Myocyte (in vitro differentiated cells): ENCODE measurements at regions not wholly inside any gene's neighbourhood (a gene's known extent, or its start where the extent isn't known, plus 50 kb on each side); places are given as distances from the start of the nearest gene placed in this dataset.
"Not testable (repeated sequence)": the region's sequence is repeated elsewhere in the genome, so short reads cannot be mapped to it uniquely, and the experiment has no call there.

Experiments used
- DNase-seq: peaks from one replicate; pipeline ENCODE4 v3.0.0-alpha.2; 2012; ENCODE audit warnings: low read depth

DNA sequence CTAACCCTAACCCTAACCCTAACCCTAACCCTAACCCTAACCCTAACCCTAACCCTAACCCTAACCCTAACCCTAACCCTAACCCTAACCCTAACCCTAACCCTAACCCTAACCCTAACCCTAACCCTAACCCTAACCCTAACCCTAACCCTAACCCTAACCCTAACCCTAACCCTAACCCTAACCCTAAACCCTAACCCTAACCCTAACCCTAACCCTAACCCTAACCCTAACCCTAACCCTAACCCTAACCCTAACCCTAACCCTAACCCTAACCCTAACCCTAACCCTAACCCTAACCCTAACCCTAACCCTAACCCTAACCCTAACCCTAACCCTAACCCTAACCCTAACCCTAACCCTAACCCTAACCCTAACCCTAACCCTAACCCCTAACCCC is 80.6 kb upstream of the PLEKHG4B start:
- not testable (repeated sequence) for DNase-seq

DNA sequence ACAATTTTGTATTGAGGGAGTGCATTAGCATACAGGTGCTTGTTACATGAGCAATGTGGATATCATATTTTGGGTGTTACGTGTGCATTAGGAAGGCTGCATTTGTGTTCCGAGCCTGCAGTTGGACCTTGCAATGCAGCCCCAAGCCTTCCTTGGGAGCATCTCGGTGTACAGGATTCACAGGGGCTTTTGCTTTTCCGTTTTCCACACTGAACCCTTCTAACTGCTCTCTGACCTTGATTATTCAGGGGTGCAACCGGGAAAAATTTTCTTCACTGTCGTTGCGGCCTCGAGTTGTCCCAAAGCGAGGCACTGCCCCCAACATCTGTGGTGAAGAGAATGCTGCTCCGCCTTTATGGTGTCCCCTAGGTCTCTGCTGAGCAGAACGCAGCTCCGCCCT is 80.1 kb upstream of the PLEKHG4B start:
- DNase-seq: no peak

DNA sequence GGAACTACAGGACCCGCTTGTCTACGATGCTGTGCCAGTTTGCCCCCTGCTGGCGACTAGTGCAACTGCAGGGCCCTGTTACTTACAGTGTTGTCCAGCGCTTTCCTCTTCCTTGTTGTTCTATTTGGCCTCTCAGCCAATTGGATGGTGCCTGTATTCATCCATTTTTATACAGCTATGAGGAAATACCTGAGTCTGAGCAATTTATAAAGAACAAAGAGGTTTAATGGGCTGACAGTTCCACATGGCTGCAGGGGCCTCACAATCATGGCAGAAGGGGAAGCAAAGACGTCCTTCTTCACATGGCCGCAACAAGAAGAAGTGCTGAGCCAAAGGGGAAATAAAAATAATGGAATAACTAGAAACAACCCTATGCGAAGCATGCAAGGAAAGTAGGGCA is 78.7 kb upstream of the PLEKHG4B start:
- DNase-seq: no peak

DNA sequence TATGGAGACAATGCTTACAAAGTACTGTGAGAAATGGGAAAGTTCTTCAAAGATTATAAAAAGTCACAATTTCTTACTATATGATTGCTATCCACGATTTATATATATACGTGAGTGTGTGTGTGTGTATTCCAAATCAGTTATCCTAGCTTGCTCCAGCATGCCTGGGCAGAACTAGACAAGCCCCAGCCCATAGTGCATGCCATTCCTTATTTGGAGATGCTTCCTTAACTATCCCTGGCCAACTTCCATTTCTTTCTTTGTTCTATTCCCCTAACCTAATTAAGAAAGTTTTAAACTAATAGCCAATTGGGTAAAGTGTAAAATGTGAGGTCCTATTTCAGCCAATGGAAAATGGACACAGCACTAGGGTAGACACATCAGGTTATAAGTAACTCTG is 77.3 kb upstream of the PLEKHG4B start:
- peak; percentile 29 for DNase-seq

DNA sequence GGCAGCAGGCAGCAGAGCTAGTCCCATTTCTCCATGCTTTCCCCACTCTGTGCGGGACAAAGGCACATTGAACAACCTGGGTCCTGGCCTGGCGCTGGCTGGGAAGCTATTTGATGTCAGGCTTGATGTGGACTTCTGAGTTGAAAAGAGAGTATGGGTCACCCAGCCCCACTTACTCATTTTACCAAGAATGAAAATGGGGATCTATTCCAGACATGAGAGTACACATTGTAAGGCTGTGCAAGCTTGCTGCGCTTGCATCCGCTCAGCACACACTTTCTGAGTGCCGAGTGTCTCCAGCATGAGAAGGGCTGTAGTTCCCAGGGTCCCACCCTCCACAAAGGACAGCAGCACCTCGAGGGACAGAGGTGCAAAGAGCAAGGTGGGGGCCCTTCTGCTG is 71.7 kb upstream of the PLEKHG4B start:
- DNase-seq: not testable (repeated sequence)

DNA sequence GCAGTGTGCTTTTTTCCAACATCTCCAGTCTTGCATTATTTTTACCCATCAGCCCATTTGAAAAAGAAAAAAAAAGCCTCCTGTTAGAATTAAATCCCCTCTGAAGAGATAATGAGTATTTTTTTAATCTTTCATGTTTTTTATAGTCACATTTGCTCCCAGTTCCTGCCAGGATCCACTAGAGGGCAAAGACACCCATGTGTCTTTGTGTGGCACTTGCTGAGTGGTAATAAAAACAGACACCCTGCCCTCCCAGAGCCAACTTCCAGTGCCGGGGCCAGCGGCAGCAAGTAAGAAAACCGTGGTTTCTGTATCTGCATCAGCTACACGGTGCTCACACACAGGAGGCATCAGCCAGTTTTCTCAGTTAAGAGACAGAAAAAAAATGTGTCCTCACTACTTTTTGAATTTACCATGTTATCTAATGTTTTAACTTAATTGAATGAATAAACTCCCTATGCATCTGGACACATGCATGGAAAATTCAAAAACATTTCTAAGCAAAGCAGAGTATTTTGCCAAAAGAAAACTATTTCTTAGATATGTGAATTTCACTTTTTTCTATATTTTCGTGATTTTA is 70.2 kb upstream of the PLEKHG4B start:
- DNase-seq: peak; percentile 51

DNA sequence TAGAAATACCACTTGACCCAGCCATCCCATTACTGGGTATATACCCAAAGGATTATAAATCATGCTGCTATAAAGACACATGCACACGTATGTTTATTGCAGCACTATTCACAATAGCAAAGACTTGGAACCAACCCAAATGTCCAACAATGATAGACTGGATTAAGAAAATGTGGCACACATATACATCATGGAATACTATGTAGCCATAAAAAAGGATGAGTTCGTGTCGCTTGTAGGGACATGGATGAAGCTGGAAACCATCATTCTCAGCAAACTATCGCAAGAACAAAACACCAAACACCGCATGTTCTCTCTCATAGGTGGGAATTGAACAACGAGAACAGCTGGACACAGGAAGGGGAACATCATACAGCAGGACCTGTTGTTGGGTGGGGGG is 68.1 kb upstream of the PLEKHG4B start:
- DNase-seq: not testable (repeated sequence)

DNA sequence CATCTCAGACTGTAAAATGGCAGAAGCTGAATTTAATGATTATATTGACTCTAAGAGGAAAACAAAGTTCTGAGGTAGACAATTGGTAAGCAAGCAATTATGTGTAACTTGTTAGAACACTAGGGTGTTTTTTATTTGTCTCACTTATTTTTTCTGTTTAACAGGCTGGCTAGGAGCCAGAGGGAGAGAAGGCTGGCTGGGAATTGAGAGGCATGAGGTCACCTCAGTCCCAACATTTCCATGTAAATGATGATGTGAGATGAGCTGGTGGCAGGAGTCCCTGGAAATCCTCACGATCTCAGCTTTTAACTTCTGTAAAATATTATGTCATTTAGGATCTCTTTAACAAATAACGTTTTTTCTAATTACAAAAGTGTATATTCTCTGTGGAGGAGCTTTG is 66.9 kb upstream of the PLEKHG4B start:
- DNase-seq: not testable (repeated sequence)

DNA sequence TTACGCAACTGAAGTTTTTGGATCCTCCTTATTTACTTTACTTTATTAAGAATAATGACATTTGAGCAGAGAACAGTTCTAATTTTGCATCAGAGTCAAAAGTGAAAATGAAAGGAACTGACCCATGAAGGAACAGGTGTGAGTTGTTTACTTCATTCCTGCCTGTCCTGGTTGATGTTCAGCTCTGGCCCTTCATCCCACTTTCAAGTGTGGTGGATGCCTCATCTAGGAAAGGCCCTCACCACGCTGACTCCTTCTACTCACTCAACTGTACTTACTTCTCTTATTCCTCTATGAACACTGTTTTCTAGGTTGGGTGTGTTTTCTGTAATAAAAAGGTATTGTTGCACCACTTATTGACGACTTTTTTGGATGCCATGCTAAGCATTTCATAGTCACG is 61.8 kb upstream of the PLEKHG4B start:
- peak; percentile 14 for DNase-seq

DNA sequence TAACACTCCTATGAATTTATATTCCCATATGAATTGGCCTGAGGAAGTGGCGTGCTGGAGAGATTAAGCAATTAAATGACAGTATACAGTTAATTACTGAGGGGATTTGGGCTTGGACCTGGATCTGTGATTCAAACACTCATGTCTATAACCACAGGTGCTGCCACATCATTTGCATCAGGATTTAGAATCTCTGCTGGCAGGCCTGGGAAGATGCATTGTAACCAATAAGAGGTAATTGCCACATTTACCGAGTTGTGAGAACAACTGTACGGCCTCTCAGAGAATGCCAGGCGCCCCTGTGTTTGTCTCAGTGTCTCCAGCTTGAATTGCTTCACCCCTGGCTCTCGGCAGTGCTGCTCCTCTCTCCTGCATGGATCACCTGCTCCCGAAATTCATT is 61.4 kb upstream of the PLEKHG4B start:
- DNase-seq: not testable (repeated sequence)

DNA sequence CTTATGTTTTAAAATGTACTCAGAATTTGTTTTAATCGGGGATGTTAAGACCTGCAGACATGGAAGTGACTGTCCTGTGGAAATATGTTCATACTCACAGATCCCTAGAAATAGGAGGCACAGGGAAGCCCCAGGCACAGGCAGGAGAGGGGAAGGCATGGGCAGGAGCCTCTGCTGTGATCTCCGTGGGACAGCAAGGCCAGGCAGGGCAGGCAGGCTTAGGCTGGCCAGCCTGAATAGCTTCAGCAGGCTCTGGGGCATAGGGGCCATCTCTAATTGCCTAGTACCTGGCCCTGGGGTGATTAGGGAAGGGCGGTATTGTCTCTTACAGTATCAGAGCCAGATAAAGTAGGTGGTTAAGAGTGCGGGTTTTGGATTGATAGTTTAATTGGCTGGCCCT is 59.8 kb upstream of the PLEKHG4B start:
- DNase-seq: no peak

DNA sequence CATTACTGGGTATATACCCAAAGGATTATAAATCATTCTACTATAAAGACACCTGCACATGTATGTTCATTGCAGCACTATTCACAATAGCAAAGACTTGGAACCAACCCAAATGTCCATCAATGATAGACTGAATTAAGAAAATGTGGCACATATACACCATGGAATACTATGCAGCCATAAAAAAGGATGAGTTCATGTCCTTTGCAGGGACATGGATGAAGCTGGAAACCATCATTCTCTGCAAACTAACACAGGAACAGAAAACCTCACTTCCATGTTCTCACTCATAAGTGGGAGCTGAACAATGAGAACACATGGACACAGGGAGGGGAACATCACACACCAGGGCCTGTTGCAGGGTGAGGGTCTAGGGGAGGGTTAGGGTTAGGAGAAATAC is 56.4 kb upstream of the PLEKHG4B start:
- DNase-seq: not testable (repeated sequence)

DNA sequence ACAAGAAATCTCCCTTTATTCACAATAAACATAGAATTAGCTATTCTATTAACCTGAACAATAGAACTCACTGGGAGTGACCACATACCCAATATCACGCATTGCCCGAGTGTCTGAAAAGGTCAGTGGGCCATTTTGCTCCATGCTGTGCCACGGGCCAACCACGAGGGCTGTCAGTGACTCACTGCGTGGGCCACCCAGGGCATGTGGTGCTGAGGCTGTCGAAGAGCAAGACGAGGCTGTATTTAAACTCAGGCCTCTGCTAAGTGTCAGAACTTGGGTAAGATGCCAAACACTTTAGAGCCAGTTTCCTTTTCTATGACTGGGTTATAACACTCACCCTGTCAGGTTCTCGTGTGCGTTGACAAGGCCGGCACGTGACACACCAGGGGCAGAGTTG is 54.8 kb upstream of the PLEKHG4B start:
- DNase-seq: not testable (repeated sequence)

DNA sequence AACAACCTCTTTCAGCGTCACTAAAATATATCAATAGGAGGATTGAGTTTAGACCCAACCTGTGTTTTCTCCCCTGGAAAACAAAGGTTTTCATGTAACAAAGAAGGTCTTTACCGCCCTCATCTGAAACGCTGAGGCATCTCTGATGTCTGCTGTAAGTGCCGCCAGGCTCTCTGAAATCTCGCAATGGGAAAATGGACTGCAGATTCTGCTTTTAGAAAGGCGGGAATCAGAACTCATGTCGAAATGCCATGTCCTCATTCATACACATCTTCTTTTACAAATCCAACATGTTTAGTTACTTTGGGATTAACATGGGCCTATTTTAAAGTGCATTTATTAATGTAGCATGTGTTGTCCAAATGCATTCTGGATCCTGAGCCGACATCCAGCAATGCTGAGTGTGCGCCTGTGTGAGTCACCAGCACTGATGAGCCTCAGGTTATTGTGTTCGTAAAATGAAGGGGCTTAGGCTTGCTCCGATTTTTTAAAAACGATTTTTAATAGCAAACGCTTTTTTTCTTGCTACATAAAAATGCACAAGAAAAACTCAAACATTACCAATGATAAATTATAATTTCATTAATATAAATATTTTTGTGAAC is 51.9 kb upstream of the PLEKHG4B start:
- DNase-seq: no peak
